ENCODE measurements at regions not wholly inside any gene's neighbourhood (a gene's known extent, or its start where the extent isn't known, plus 50 kb on each side); places are given as distances from the start of the nearest gene placed in this dataset.
A peak's percentile ranks its signal among the peaks of the same experiment; 100 is the strongest.

- POLR2A ChIA-PET (ENCODE audit: low non-redundant PET) = no interaction called here
- H3K27ac ChIP-seq = no peak overlapping the region
- CTCF ChIA-PET = interaction anchor here (0.5 to 0.7 kb wide), 3 partner anchors 38 to 870 kb away, joined by 3 read pairs; no protein-coding TSS in a partner anchor
- no peak for TF ChIP-seq CTCF (conservative IDR thresholded peaks at IDR 0.05; ENCODE audit: low read depth)
- peak; percentile 26 for DNase-seq (ENCODE audit: low spot score)
These were observed 228.6 kb upstream of the CHST9 start for GRCh38 chr18:27413495-27414401.

GRCh38 chr18:27412556-27412955 is 227.4 kb upstream of the CHST9 start:
- no peak overlapping the region for H3K27ac ChIP-seq
- POLR2A ChIA-PET (ENCODE audit: low non-redundant PET) = no interaction called here
- DNase-seq (ENCODE audit: low spot score) = no peak
- TF ChIP-seq CTCF (conservative IDR thresholded peaks at IDR 0.05; ENCODE audit: low read depth) = no peak
- CTCF ChIA-PET = no interaction called here

- no peak for TF ChIP-seq CTCF (conservative IDR thresholded peaks at IDR 0.05; ENCODE audit: low read depth)
- DNase-seq (ENCODE audit: low spot score) = no peak
- ChIA-PET CTCF (no interaction called here), POLR2A (ENCODE audit: low non-redundant PET) (no interaction called here)
- H3K27ac ChIP-seq = no peak overlapping the region
These were observed 226.8 kb upstream of the CHST9 start for GRCh38 chr18:27411911-27412310.

- no peak overlapping the region for H3K27ac ChIP-seq
- CTCF ChIA-PET = no interaction called here
These were observed 225.9 kb upstream of the CHST9 start for GRCh38 chr18:27411013-27411412.

GRCh38 chr18:27404855-27405254 is 219.7 kb upstream of the CHST9 start:
- TF ChIP-seq CTCF (conservative IDR thresholded peaks at IDR 0.05; ENCODE audit: low read depth) = no peak
- DNase-seq (ENCODE audit: low spot score) = no peak
- CTCF ChIA-PET = no interaction called here
- POLR2A ChIA-PET (ENCODE audit: low non-redundant PET) = no interaction called here
- H3K27ac ChIP-seq = no peak overlapping the region

More at GRCh38 chr18:27411013-27411412, 225.9 kb upstream of the CHST9 start:
- POLR2A ChIA-PET (ENCODE audit: low non-redundant PET) = no interaction called here
- TF ChIP-seq CTCF (conservative IDR thresholded peaks at IDR 0.05; ENCODE audit: low read depth) = no peak
- DNase-seq (ENCODE audit: low spot score) = no peak

- no peak for DNase-seq (ENCODE audit: low spot score)
- CTCF ChIA-PET = no interaction called here
- no peak for TF ChIP-seq CTCF (conservative IDR thresholded peaks at IDR 0.05; ENCODE audit: low read depth)
- no peak overlapping the region for H3K27ac ChIP-seq
- POLR2A ChIA-PET (ENCODE audit: low non-redundant PET) = no interaction called here
These were observed 214.9 kb upstream of the CHST9 start for GRCh38 chr18:27400001-27400400.

Measured in RWPE1 (cell line).